HepG2 (cell line): ENCODE measurements at regions not wholly inside any gene's neighbourhood (a gene's known extent, or its start where the extent isn't known, plus 50 kb on each side); places are given as distances from the start of the nearest gene placed in this dataset.

ENCODE experiments used
- ATAC-seq: fragments of 200-7000 bp; cut with Tn5 transposase; 3 replicates; pipeline ENCODE4 v1.9.1; 2020; ENCODE audit warnings: mild to moderate bottlenecking, moderate library complexity
- BruUV-seq: library from RNA; stranded (reverse); fragments of 400-500 nt; replicated peaks from 2 replicates; lab custom pipeline; 2021; lab: Mats Ljungman, UMichigan
- CTCF ChIA-PET: fragments of 300-600 bp; formaldehyde crosslinking; extraction: SDS; loops from one replicate; lab custom pipeline; 2021; ENCODE audit warnings: low total read pairs, inconsistent platforms, low intra/inter-chr PET ratio; lab: Yijun Ruan, JAX
- POLR2A ChIA-PET: fragments of 350-600 bp; sonication (Branson Sonifier 250); formaldehyde crosslinking; loops from one replicate; lab custom pipeline; 2020; ENCODE audit warnings: antibody characterized with exemption, inconsistent platforms; lab: Yijun Ruan, JAX
- DNase-seq: peaks from one replicate; pipeline ENCODE4 v3.0.0-alpha.2; 2015; ENCODE audit warnings: low spot score
- FAIRE-seq: peaks from 3 replicates; lab custom pipeline; 2011; peaks lifted over from hg19 to GRCh38; lab: Jason Lieb, UNC
- H2AFZ ChIP-seq: one replicate; pipeline ENCODE4 v1.6.1; 2011; ENCODE audit warnings: low read length, inconsistent platforms
- H3K27ac ChIP-seq: fragments of 300-600 bp; 3 replicates; pipeline ENCODE4 v1.8.0; 2011; ENCODE audit warnings: mixed run types, mild to moderate bottlenecking, mixed read lengths, low read length, inconsistent platforms; ENCODE audit not compliant: insufficient read depth; ENCODE audit errors: extremely low read length
- H3K27me3 ChIP-seq, 2 experiments: fragments of 200-600 bp in 1 of 2; 2 replicates in 1 of 2; 3 replicates in 1 of 2; pipeline versions ENCODE4 v1.6.0 to v1.8.0; 2011; ENCODE audit warnings: low read length in 2 of 2, mild to moderate bottlenecking in 2 of 2, moderate library complexity in 2 of 2, inconsistent platforms in 1 of 2; ENCODE audit not compliant: insufficient read depth in 2 of 2, control insufficient read depth in 1 of 2
- H3K36me3 ChIP-seq, 2 experiments: fragments of 200-600 bp in 1 of 2; replicated peaks in 1 of 2; 2 replicates in 1 of 2; 3 replicates in 1 of 2; pipeline versions ENCODE4 v1.5.1 to v1.8.0; 2011; ENCODE audit warnings: low read length in 2 of 2, inconsistent platforms in 1 of 2; ENCODE audit not compliant: insufficient read depth in 2 of 2, control insufficient read depth in 1 of 2
- H3K4me1 ChIP-seq: 2 replicates; pipeline ENCODE4 v1.5.1; 2012; ENCODE audit warnings: low read length, inconsistent platforms; ENCODE audit not compliant: insufficient read depth
- H3K4me2 ChIP-seq: 2 replicates; pipeline ENCODE4 v1.6.0; 2011; ENCODE audit warnings: low read depth, low read length, inconsistent platforms
- H3K4me3 ChIP-seq, 3 experiments: fragments of 200-600 bp in 1 of 3; sonication (generic), shearing (Covaris generic) in 1 of 3; replicated peaks in 1 of 3; 2 replicates each; pipeline ENCODE4 v1.5.1; 2011 to 2016; ENCODE audit warnings: low read length in 3 of 3, inconsistent platforms in 2 of 3, low read depth in 2 of 3, mild to moderate bottlenecking in 2 of 3, control low read depth in 1 of 3, mixed read lengths in 1 of 3; ENCODE audit not compliant: insufficient read depth in 1 of 3
- H3K79me2 ChIP-seq: one replicate; pipeline ENCODE4 v1.6.1; 2011; ENCODE audit warnings: low read length, inconsistent platforms; ENCODE audit not compliant: insufficient read depth
- H3K9ac ChIP-seq: 2 replicates; pipeline ENCODE4 v1.6.0; 2011; ENCODE audit warnings: mild to moderate bottlenecking, low read depth, low read length, inconsistent platforms; ENCODE audit not compliant: insufficient read depth
- H3K9me3 ChIP-seq: 2 replicates; pipeline ENCODE4 v1.5.1; 2012; ENCODE audit warnings: mild to moderate bottlenecking, low read length
- H4K20me1 ChIP-seq: 2 replicates; pipeline ENCODE4 v1.6.0; 2011; ENCODE audit warnings: inconsistent platforms, mild to moderate bottlenecking, low read length, moderate library complexity; ENCODE audit not compliant: insufficient read depth
- ARID5B ChIP-seq: IDR thresholded peaks from 2 replicates; pipeline ENCODE4 v1.4.0; 2020; ENCODE audit warnings: mild to moderate bottlenecking, missing genetic modification reagents
- CEBPG ChIP-seq: IDR thresholded peaks from 2 replicates; pipeline ENCODE4 v1.6.1; 2016
- ETV5 ChIP-seq: IDR thresholded peaks from 2 replicates; pipeline ENCODE4 v1.6.1; 2018; ENCODE audit warnings: missing biosample characterization, missing genetic modification reagents, inconsistent platforms, borderline replicate concordance
- GATAD2A ChIP-seq: IDR thresholded peaks from 2 replicates; pipeline ENCODE4 v1.6.1; 2016
- PAXIP1 ChIP-seq: sonication (generic); formaldehyde crosslinking; conservative IDR thresholded peaks from 2 replicates; pipeline ENCODE4 v1.4.0; 2020; ENCODE audit warnings: mild to moderate bottlenecking, missing genetic modification reagents, moderate library complexity
- PITX1 ChIP-seq: sonication (generic); formaldehyde crosslinking; IDR thresholded peaks from 2 replicates; pipeline ENCODE4 v1.5.1; 2020; ENCODE audit warnings: mild to moderate bottlenecking, missing genetic modification reagents
- SOX5 ChIP-seq: IDR thresholded peaks from 2 replicates; pipeline ENCODE4 v1.6.1; 2016; ENCODE audit warnings: borderline replicate concordance
- ZBTB43 ChIP-seq: sonication (generic); formaldehyde crosslinking; conservative IDR thresholded peaks from 2 replicates; pipeline ENCODE4 v1.4.0; 2020; ENCODE audit warnings: missing genetic modification reagents
- ZNF510 ChIP-seq: sonication (generic); formaldehyde crosslinking; IDR thresholded peaks from 2 replicates; pipeline ENCODE4 v1.4.0; 2020; ENCODE audit warnings: low read depth, mild to moderate bottlenecking, missing genetic modification reagents
- ZNF652 ChIP-seq: IDR thresholded peaks from 2 replicates; pipeline ENCODE4 v1.6.1; 2016; ENCODE audit warnings: low read depth, borderline replicate concordance
- ZNF710 ChIP-seq: sonication (generic); formaldehyde crosslinking; IDR thresholded peaks from 2 replicates; pipeline ENCODE4 v1.5.0; 2020; ENCODE audit warnings: mild to moderate bottlenecking, missing genetic modification reagents, borderline replicate concordance
- WGBS: methylation state at CpG from one replicate; pipeline ENCODE4 v1.1.6; 2017; ENCODE audit warnings: low lambda C conversion rate; 5-methylcytosine and 5-hydroxymethylcytosine counted together
- in situ Hi-C: cut with HindIII; loops from 2 replicates; pipeline ENCODE4 v1.10.0; 2017; ENCODE audit warnings: low pct_unique_long_range_greater_than_20kb; ENCODE audit not compliant: extremely low pct_ligation_motif_present
- intact Hi-C: fragments of 100-400 bp; cut with micrococcal nuclease; formaldehyde crosslinking; loops from one replicate; pipeline ENCODE4 v1.10.0; 2022; ENCODE audit not compliant: unreplicated experiment

GRCh38 chr12:93007544-93007943, 78.4 kb upstream of the EEA1 start (continued):
- peak; percentile 42; the same call in 1 of the 2 replicates for TF ChIP-seq ARID5B (CRISPR knock-in tag)
- 0 out of 2 replicates have a peak, but pooled peaks have one; percentile 31 for TF ChIP-seq ZNF710 (CRISPR knock-in tag)
- peak; percentile 54 for TF ChIP-seq SOX5
- 0 out of 2 replicates have a peak, but pooled peaks have one; percentile 52 for TF ChIP-seq GATAD2A (CRISPR knock-in tag)

GRCh38 chr12:93008044-93008778, 79.1 kb upstream of the EEA1 start:
- CTCF ChIA-PET = no interaction called here
- Histone ChIP-seq H3K79me2 (peaks cover 40% of the 10 kb centered on the region), H3K9me3 (no peaks in the 10 kb centered on the region), H3K27ac (peak overlapping the region; percentile 89), H3K9ac (peak overlapping the region; percentile 79), H2AFZ (no peak overlapping the region), H3K4me2 (peak overlapping the region; percentile 96), H3K36me3 (0 out of 5 replicates have a peak, but pooled peaks cover 0 to 6% of the 10 kb centered on the region in 2 experiments), H4K20me1 (no peaks in the 10 kb centered on the region), H3K27me3 (no peaks in the 10 kb centered on the region), H3K4me3 (peak overlapping the region; percentile 25 to 68 (median 50); a peak in 5 of 6 replicates), H3K4me1 (peaks cover 79% of the 10 kb centered on the region)
- peak; percentile 62 for DNase-seq
- WGBS = 25% methylated on average over 3 of the region's 3 CpGs
- no TSS peak for BruUV-seq
- intact Hi-C loops = loop anchor here (1.0 to 5.0 kb wide), 3 partner anchors 8 to 374 kb away; no protein-coding TSS in a partner anchor
- ATAC-seq = no peak
- peak; percentile 21 for FAIRE-seq
- POLR2A ChIA-PET = interaction anchor here (1.1 to 9.2 kb wide), 8 partner anchors 10 to 306 kb away, joined by 4 to 132 read pairs (median 6); no protein-coding TSS in a partner anchor
- in situ Hi-C loops = no loop called here
- TF ChIP-seq ETV5 (CRISPR knock-in tag) = no peak
- TF ChIP-seq PAXIP1 = 0 out of 2 replicates have a peak, but pooled peaks have one; percentile 3
- TF ChIP-seq ZNF652 = peak; percentile 82
- peak; percentile 50 for TF ChIP-seq CEBPG
- no peak for TF ChIP-seq PITX1 (CRISPR knock-in tag)
- peak; percentile 44; the same call in 1 of the 2 replicates for TF ChIP-seq ZNF510 (CRISPR knock-in tag)
- TF ChIP-seq ZBTB43 = no peak
